RWPE2 (cell line): ENCODE measurements at regions not wholly inside any gene's neighbourhood (a gene's known extent, or its start where the extent isn't known, plus 50 kb on each side); places are given as distances from the start of the nearest gene placed in this dataset.

ENCODE experiments used
- ATAC-seq: fragments of 200-7000 bp; cut with Tn5 transposase; 3 replicates; pipeline ENCODE4 v1.9.1; 2021; ENCODE audit warnings: low read depth
- DNase-seq: peaks from one replicate; pipeline ENCODE4 v3.0.0-alpha.2; 2020; ENCODE audit warnings: low spot score
- H3K27ac ChIP-seq: fragments of 450-650 bp; 2 replicates; pipeline ENCODE4 v1.5.1; 2017; ENCODE audit warnings: mild to moderate bottlenecking; ENCODE audit not compliant: poor library complexity, severe bottlenecking
- H3K27me3 ChIP-seq: fragments of 250-450 bp; sonication (Bioruptor Pico); 2 replicates; pipeline ENCODE4 v1.5.1; 2021; ENCODE audit warnings: mild to moderate bottlenecking, moderate library complexity; ENCODE audit not compliant: insufficient read depth, poor library complexity, severe bottlenecking
- H3K36me3 ChIP-seq: fragments of 250-450 bp; sonication (Bioruptor Pico); 2 replicates; pipeline ENCODE4 v1.5.1; 2020; ENCODE audit warnings: low read depth, mild to moderate bottlenecking, moderate library complexity
- H3K4me1 ChIP-seq: fragments of 250-450 bp; sonication (Bioruptor Pico); 2 replicates; pipeline ENCODE4 v1.5.1; 2021; ENCODE audit warnings: mild to moderate bottlenecking, moderate library complexity; ENCODE audit not compliant: insufficient read depth, poor library complexity, severe bottlenecking
- H3K4me3 ChIP-seq: fragments of 250-450 bp; sonication (Bioruptor Pico); 2 replicates; pipeline ENCODE4 v1.5.1; 2021; ENCODE audit warnings: mild to moderate bottlenecking, moderate library complexity; ENCODE audit not compliant: severe bottlenecking
- H3K9me3 ChIP-seq: fragments of 250-450 bp; sonication (Bioruptor Pico); 2 replicates; pipeline ENCODE4 v1.5.1; 2021; ENCODE audit warnings: mild to moderate bottlenecking, moderate library complexity; ENCODE audit not compliant: severe bottlenecking
- CTCF ChIP-seq: fragments of 450-650 bp; IDR thresholded peaks from one replicate; pipeline ENCODE4 v1.5.1; 2017; ENCODE audit warnings: mild to moderate bottlenecking, moderate library complexity; ENCODE audit not compliant: poor library complexity, severe bottlenecking

- H3K4me3 ChIP-seq = no peak overlapping the region
- no peak overlapping the region for H3K27ac ChIP-seq
- ATAC-seq (no peak), DNase-seq (no peak)
- H3K36me3 ChIP-seq = no peaks in the 10 kb centered on the region
- peaks cover 4% of the 10 kb centered on the region for H3K27me3 ChIP-seq
- H3K9me3 ChIP-seq = no peaks in the 10 kb centered on the region
- TF ChIP-seq CTCF = no peak
- no peaks in the 10 kb centered on the region for H3K4me1 ChIP-seq
Observed at GRCh38 chr7:26036092-26036491, 115.9 kb upstream of the NFE2L3 start.

- no peak for TF ChIP-seq CTCF
- peaks cover 4% of the 10 kb centered on the region for H3K27me3 ChIP-seq
- no peak overlapping the region for H3K4me3 ChIP-seq
- no peak for DNase-seq
- H3K36me3 ChIP-seq = no peaks in the 10 kb centered on the region
- ATAC-seq = no peak
- no peaks in the 10 kb centered on the region for H3K4me1 ChIP-seq
- H3K27ac ChIP-seq = no peak overlapping the region
- H3K9me3 ChIP-seq = no peaks in the 10 kb centered on the region
Observed at GRCh38 chr7:26038201-26038990, 113.6 kb upstream of the NFE2L3 start.

- TF ChIP-seq CTCF = no peak
- no peaks in the 10 kb centered on the region for H3K4me1 ChIP-seq
- H3K9me3 ChIP-seq = no peaks in the 10 kb centered on the region
- H3K4me3 ChIP-seq = no peak overlapping the region
- peaks cover 4% of the 10 kb centered on the region for H3K27me3 ChIP-seq
- DNase-seq = no peak
- no peaks in the 10 kb centered on the region for H3K36me3 ChIP-seq
- ATAC-seq = no peak
- no peak overlapping the region for H3K27ac ChIP-seq
Observed at GRCh38 chr7:26040085-26040484, 111.9 kb upstream of the NFE2L3 start.

- Histone ChIP-seq H3K9me3 (no peaks in the 10 kb centered on the region), H3K27ac (no peak overlapping the region), H3K4me3 (no peak overlapping the region), H3K27me3 (peaks cover 4% of the 10 kb centered on the region), H3K4me1 (no peaks in the 10 kb centered on the region), H3K36me3 (no peaks in the 10 kb centered on the region)
- no peak for TF ChIP-seq CTCF
- ATAC-seq (no peak), DNase-seq (no peak)
Observed at GRCh38 chr7:26042237-26042636, 109.8 kb upstream of the NFE2L3 start.

- no peak for TF ChIP-seq CTCF
- Histone ChIP-seq H3K9me3 (no peaks in the 10 kb centered on the region), H3K4me3 (no peak overlapping the region), H3K36me3 (no peaks in the 10 kb centered on the region), H3K4me1 (no peaks in the 10 kb centered on the region), H3K27ac (no peak overlapping the region), H3K27me3 (peaks cover 1% of the 10 kb centered on the region)
- ATAC-seq (no peak), DNase-seq (no peak)
Observed at GRCh38 chr7:26043801-26044200, 108.2 kb upstream of the NFE2L3 start.
